Peyer's patch (tissue), 4 donors: ENCODE measurements at regions not wholly inside any gene's neighbourhood (a gene's known extent, or its start where the extent isn't known, plus 50 kb on each side); places are given as distances from the start of the nearest gene placed in this dataset.

Source experiments
- DNase-seq, 3 donors: peaks; one replicate each; pipeline ENCODE4 v3.0.0-alpha.2; 2017 to 2019
- H3K27ac ChIP-seq, 4 donors: fragments of 200-600 bp; sonication (generic); one replicate each; pipeline ENCODE4 v1.5.1; 2016 to 2019
- H3K27me3 ChIP-seq, 2 donors: fragments of 200-600 bp; sonication (generic); one replicate each; pipeline ENCODE4 v1.5.1; 2019
- H3K36me3 ChIP-seq, 3 donors: fragments of 200-600 bp; sonication (generic); one replicate each; pipeline ENCODE4 v1.5.1; 2016 to 2019
- H3K4me1 ChIP-seq, 4 donors: fragments of 200-600 bp; sonication (generic); one replicate each; pipeline ENCODE4 v1.5.1; 2016 to 2019
- H3K4me3 ChIP-seq, 4 donors: fragments of 200-600 bp; sonication (generic); 1 replicate in 3 of 4; 2 replicates in 1 of 4; pipeline ENCODE4 v1.5.1; 2016 to 2019; ENCODE audit warnings: mild to moderate bottlenecking in 1 of 4
- H3K9me3 ChIP-seq, 4 donors: fragments of 200-600 bp; sonication (generic); one replicate each; pipeline ENCODE4 v1.5.1; 2016 to 2019; ENCODE audit warnings: mild to moderate bottlenecking in 1 of 4
- POLR2A ChIP-seq, 2 donors: fragments of 450-650 bp; IDR thresholded peaks; one replicate each; pipeline ENCODE4 v1.5.1; 2017; ENCODE audit warnings: antibody characterized with exemption in 2 of 2, mild to moderate bottlenecking in 2 of 2, moderate library complexity in 2 of 2
- TF ChIP-seq, protein P1 (sequence below), 6 experiments: fragments of 450-650 bp in 4 of 6; fragments of 200-600 bp in 2 of 6; sonication (generic) in 1 of 6; IDR thresholded peaks; one replicate each; pipeline ENCODE4 v1.5.1; 2017 to 2019; ENCODE audit warnings: antibody characterized with exemption in 6 of 6, mild to moderate bottlenecking in 3 of 6, moderate library complexity in 1 of 6

GRCh38 chr11:109564241-109564640 lies 142.3 kb downstream of the C11orf87 start:
- TF ChIP-seq POLR2A (IDR thresholded peaks at IDR 0.05), result no peak
- TF ChIP-seq, protein P1, sequence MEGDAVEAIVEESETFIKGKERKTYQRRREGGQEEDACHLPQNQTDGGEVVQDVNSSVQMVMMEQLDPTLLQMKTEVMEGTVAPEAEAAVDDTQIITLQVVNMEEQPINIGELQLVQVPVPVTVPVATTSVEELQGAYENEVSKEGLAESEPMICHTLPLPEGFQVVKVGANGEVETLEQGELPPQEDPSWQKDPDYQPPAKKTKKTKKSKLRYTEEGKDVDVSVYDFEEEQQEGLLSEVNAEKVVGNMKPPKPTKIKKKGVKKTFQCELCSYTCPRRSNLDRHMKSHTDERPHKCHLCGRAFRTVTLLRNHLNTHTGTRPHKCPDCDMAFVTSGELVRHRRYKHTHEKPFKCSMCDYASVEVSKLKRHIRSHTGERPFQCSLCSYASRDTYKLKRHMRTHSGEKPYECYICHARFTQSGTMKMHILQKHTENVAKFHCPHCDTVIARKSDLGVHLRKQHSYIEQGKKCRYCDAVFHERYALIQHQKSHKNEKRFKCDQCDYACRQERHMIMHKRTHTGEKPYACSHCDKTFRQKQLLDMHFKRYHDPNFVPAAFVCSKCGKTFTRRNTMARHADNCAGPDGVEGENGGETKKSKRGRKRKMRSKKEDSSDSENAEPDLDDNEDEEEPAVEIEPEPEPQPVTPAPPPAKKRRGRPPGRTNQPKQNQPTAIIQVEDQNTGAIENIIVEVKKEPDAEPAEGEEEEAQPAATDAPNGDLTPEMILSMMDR (IDR thresholded peaks at IDR 0.05), result no peak

DNA sequence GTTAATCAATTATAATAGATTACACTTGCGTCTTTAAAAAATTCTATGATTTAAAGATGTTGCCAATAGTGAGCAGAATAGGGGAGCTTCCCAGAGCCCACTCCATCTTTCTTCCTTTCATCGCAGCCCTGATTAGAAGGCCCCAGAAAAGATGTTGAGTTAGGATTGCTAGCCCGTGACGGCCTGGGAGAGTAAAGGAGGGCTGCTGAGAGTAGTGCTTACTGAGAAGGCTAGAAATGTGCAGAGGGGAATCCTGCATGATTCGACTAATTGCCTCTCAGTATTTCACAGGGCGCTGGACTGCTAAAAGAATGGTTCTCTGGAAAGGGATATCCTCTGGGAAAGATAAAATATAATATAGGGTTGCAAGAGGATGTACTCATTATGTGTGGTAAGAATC lies 160.5 kb downstream of the C11orf87 start:
- Histone ChIP-seq H3K27ac (no peak overlapping the region), H3K36me3 (no peaks in the 10 kb centered on the region), H3K4me1 (no peaks in the 10 kb centered on the region), H3K9me3 (no peaks in the 10 kb centered on the region), H3K27me3 (no peaks in the 10 kb centered on the region), H3K4me3 (no peak overlapping the region)
- no peak for TF ChIP-seq POLR2A (IDR thresholded peaks at IDR 0.05)
- TF ChIP-seq, protein P1 (IDR thresholded peaks at IDR 0.05), result no peak
- DNase-seq, result no peak

More at GRCh38 chr11:109564241-109564640, 142.3 kb downstream of the C11orf87 start:
- Histone ChIP-seq H3K27ac (no peak overlapping the region), H3K27me3 (no peaks in the 10 kb centered on the region), H3K4me3 (no peak overlapping the region), H3K4me1 (no peaks in the 10 kb centered on the region), H3K36me3 (no peaks in the 10 kb centered on the region), H3K9me3 (no peaks in the 10 kb centered on the region)
- DNase-seq, result no peak

GRCh38 chr11:109584001-109584972 lies 162.3 kb downstream of the C11orf87 start:
- Histone ChIP-seq H3K4me3 (no peak overlapping the region), H3K9me3 (no peaks in the 10 kb centered on the region), H3K36me3 (no peaks in the 10 kb centered on the region), H3K27ac (no peak overlapping the region), H3K27me3 (no peaks in the 10 kb centered on the region), H3K4me1 (no peaks in the 10 kb centered on the region)
- DNase-seq, result no peak
- TF ChIP-seq POLR2A (IDR thresholded peaks at IDR 0.05), result no peak
- TF ChIP-seq, protein P1 (IDR thresholded peaks at IDR 0.05), result no peak

GRCh38 chr11:109586789-109587188 lies 164.8 kb downstream of the C11orf87 start:
- no peak overlapping the region for H3K27ac ChIP-seq
- H3K4me3 ChIP-seq, result no peak overlapping the region
- no peaks in the 10 kb centered on the region for H3K4me1 ChIP-seq
- DNase-seq, result no peak
- no peak for TF ChIP-seq POLR2A (IDR thresholded peaks at IDR 0.05)
- TF ChIP-seq, protein P1 (IDR thresholded peaks at IDR 0.05), result no peak
- no peaks in the 10 kb centered on the region for H3K36me3 ChIP-seq
- no peaks in the 10 kb centered on the region for H3K27me3 ChIP-seq
- no peaks in the 10 kb centered on the region for H3K9me3 ChIP-seq

DNA sequence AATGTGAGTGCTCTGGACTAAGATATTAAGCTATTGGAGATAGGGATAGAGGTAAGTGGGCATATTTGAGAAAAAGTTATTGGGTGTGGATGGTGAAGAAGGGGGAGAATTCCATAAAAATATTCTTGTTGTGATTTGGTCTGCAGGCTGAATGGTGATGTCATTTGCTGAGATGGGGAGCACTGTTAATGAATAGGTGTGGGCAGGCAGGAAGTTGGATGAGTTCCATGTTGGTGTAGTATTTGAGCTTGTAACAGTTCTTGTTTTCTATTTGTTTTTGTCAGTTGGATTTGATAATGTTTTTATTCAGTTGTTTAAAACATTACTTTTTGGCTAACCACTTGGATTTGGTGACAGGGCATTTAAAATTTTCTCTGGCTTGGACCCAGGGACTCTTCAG lies 168.8 kb downstream of the C11orf87 start:
- no peaks in the 10 kb centered on the region for H3K36me3 ChIP-seq
- no peaks in the 10 kb centered on the region for H3K27me3 ChIP-seq
- no peaks in the 10 kb centered on the region for H3K9me3 ChIP-seq
- TF ChIP-seq, protein P1 (IDR thresholded peaks at IDR 0.05), result no peak
- no peak for TF ChIP-seq POLR2A (IDR thresholded peaks at IDR 0.05)
- H3K27ac ChIP-seq, result no peak overlapping the region
- no peaks in the 10 kb centered on the region for H3K4me1 ChIP-seq
- no peak for DNase-seq
- H3K4me3 ChIP-seq, result no peak overlapping the region
